Uterus (tissue), 3 donors: ENCODE measurements at regions not wholly inside any gene's neighbourhood (a gene's known extent, or its start where the extent isn't known, plus 50 kb on each side); places are given as distances from the start of the nearest gene placed in this dataset.

Experiments
- DNase-seq, 2 donors: peaks; one replicate each; pipeline ENCODE4 v3.0.0-alpha.2; 2019 to 2020
- H3K27ac ChIP-seq, 2 donors: fragments of 200-600 bp; sonication (generic); 1 replicate in 1 of 2; 2 replicates in 1 of 2; pipeline ENCODE4 v1.5.1; 2016 to 2018
- H3K27me3 ChIP-seq, 2 donors: fragments of 200-600 bp; sonication (generic); one replicate each; pipeline ENCODE4 v1.5.1; 2018 to 2019; ENCODE audit warnings: control low read depth in 1 of 2
- H3K36me3 ChIP-seq, 2 donors: fragments of 200-600 bp; sonication (generic); one replicate each; pipeline ENCODE4 v1.5.1; 2019; ENCODE audit warnings: control low read depth in 1 of 2
- H3K4me1 ChIP-seq, 2 donors: fragments of 200-600 bp; sonication (generic); one replicate each; pipeline ENCODE4 v1.5.1; 2018 to 2019; ENCODE audit warnings: control low read depth in 1 of 2
- H3K4me3 ChIP-seq, 2 donors: fragments of 200-600 bp; sonication (generic); 1 replicate in 1 of 2; 2 replicates in 1 of 2; pipeline ENCODE4 v1.5.1; 2018 to 2019; ENCODE audit warnings: mild to moderate bottlenecking in 1 of 2
- H3K9me3 ChIP-seq, 2 donors: fragments of 200-600 bp; sonication (generic); one replicate each; pipeline ENCODE4 v1.5.1; 2019; ENCODE audit warnings: control low read depth in 1 of 2
- CTCF ChIP-seq, 4 experiments: fragments of 200-600 bp in 2 of 4; fragments of 450-650 bp in 2 of 4; sonication (generic) in 2 of 4; IDR thresholded peaks; one replicate each; pipeline ENCODE4 v1.5.1; 2016 to 2019; ENCODE audit warnings: antibody characterized with exemption in 4 of 4, mild to moderate bottlenecking in 2 of 4, moderate library complexity in 1 of 4
- POLR2A ChIP-seq, 2 donors: fragments of 450-650 bp; IDR thresholded peaks; one replicate each; pipeline ENCODE4 v1.6.1; 2016; ENCODE audit warnings: antibody characterized with exemption in 2 of 2, mild to moderate bottlenecking in 1 of 2, moderate library complexity in 1 of 2
- intact Hi-C: fragments of 100-400 bp; cut with DNase I; formaldehyde crosslinking; loops from one replicate; pipeline ENCODE4 v1.15.1; 2023; ENCODE audit warnings: low total_unique reads
- donor health status: DM: yes; HTN: yes; CAD: no.

DNA sequence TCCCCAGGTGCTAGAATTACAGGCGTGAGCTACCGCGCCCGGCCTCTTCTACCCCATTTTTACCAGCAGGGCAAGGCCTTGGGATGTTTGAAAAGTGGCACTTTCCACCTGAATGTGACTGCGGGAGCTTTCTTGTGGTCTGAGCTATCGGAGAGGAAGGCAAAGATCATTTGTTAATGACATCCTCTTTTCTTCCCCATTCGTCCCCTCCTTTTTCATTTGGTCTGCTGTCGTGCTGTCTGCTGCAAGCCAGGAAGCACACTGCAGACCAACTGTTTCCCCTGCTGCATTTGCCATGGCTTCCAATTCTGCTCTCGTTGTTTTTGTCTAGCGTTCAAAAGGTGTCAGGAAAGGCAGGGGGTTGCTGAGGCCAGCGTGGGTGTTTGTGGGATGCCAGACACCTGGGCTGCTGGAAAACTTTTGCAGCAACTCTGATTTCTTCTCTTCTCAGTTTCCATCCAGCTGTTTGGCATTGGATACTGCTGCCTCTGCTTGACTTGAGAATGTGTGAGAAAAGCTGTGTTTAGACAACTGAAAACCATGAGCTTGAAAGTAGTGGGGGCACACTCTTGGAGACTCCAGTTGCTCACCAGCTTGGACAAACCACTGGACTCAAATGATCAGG is 196.4 kb upstream of the MSX2 start:
- no peak overlapping the region for H3K4me3 ChIP-seq
- no peaks in the 10 kb centered on the region for H3K4me1 ChIP-seq
- intact Hi-C loops, result no loop called here
- no peak overlapping the region for H3K27ac ChIP-seq
- no peak for DNase-seq
- no peak for TF ChIP-seq CTCF (IDR thresholded peaks at IDR 0.05)
- TF ChIP-seq POLR2A (IDR thresholded peaks at IDR 0.05), result no peak
- H3K36me3 ChIP-seq, result no peaks in the 10 kb centered on the region
- H3K27me3 ChIP-seq, result no peaks in the 10 kb centered on the region
- no peaks in the 10 kb centered on the region for H3K9me3 ChIP-seq

DNA sequence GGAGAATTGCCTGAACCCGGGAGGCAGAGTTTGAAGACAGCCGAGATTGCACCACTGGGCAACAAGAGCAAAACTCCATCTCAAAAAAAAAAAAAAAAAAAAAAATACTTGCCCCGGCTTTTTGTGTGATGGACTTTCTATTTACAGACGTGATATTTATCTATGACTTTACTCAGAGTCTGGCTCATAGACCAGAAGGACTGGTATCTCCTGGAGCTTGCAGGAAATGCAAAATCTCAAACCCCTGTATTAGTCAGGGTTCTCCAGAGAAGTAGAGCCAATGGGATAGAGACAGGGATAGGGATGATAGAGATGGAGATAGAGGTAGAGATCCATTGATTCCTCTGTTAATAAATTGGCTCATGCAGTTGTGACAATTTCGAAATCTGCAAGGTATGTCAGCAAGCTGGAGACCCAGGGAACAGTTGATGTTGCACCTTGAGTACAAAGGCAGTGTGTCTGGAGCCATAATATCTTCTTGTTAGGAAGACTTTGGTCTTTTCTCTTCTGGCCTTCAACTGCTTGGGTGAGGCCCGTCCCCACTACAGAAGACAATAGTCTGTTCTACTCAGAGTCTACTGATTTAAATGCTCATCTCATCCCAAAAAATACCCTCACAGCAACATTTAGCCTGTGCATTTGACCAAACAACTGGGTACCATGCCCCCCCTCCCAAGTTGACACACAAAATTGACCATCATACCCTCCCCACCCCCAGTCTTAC is 195.4 kb upstream of the MSX2 start:
- Histone ChIP-seq H3K27ac (no peak overlapping the region), H3K27me3 (no peaks in the 10 kb centered on the region), H3K9me3 (no peaks in the 10 kb centered on the region), H3K4me1 (no peaks in the 10 kb centered on the region), H3K36me3 (no peaks in the 10 kb centered on the region), H3K4me3 (no peak overlapping the region)
- TF ChIP-seq POLR2A (IDR thresholded peaks at IDR 0.05) (no peak), CTCF (IDR thresholded peaks at IDR 0.05) (no peak)
- intact Hi-C loops, result no loop called here
- DNase-seq, result no peak

DNA sequence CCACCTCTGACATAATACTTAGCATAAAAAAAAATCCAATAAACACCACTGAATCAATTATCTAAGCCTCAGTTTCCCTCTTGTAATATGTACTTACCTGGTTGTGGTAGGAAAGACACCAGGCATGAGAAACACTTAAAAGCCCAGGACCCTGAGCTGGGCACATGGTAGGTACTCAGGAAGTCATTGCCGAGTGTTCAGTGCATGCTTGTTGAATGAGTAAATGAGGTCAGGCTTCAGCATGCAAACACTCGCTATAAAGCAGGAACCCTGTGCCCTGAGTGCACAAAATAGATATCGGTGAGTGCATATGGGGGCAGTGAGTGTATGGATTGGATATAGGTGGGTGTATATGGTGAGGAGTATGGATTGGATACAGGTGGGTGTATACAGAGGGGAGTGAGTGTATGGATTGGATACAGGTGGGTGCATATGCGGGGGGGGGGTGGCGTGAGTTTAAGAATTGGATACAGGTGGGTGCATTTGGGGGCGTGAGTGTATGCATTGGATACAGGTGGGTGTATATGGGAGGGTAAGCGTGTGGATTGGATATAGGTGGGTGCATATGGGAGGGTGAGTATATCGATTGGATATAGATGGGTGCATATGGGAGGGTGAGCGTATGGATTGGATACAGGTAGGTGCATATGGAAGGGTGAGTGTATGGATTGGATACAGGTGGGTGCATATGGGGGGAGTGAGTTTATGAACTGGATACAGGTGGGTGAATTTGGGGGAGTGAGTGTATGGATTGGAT is 194.3 kb upstream of the MSX2 start:
- DNase-seq, result no peak
- no peaks in the 10 kb centered on the region for H3K36me3 ChIP-seq
- H3K27ac ChIP-seq, result no peak overlapping the region
- TF ChIP-seq POLR2A (IDR thresholded peaks at IDR 0.05), result no peak
- no peak for TF ChIP-seq CTCF (IDR thresholded peaks at IDR 0.05)
- no peak overlapping the region for H3K4me3 ChIP-seq
- no peaks in the 10 kb centered on the region for H3K4me1 ChIP-seq
- no peaks in the 10 kb centered on the region for H3K27me3 ChIP-seq
- no peaks in the 10 kb centered on the region for H3K9me3 ChIP-seq
- intact Hi-C loops, result no loop called here

DNA sequence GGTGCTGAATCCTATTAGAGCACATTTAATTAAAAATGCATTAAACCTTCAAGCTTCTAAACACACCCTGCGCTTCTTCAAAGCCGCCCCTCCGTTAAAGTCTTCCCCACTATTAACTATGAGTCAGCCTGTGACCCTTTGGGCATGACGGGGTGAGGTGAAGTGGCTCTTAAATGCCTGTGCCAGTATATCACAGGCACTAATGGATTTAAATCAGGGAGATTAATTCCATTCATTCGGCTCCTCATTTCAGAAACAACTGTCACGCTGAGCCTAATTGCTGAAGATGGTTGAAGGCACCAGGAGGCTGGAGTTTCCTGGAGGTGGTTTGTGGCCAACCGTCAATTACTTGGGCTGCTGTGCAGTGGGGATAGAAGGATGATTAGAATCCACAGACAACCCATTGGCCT is 192.6 kb upstream of the MSX2 start:
- Histone ChIP-seq H3K27me3 (no peaks in the 10 kb centered on the region), H3K36me3 (no peaks in the 10 kb centered on the region), H3K9me3 (no peaks in the 10 kb centered on the region), H3K27ac (no peak overlapping the region), H3K4me1 (no peaks in the 10 kb centered on the region), H3K4me3 (no peak overlapping the region)
- TF ChIP-seq POLR2A (IDR thresholded peaks at IDR 0.05) (no peak), CTCF (IDR thresholded peaks at IDR 0.05) (no peak)
- intact Hi-C loops, result no loop called here
- DNase-seq, result no peak
